Fibroblast of gingiva (primary cell): ENCODE measurements at regions not wholly inside any gene's neighbourhood (a gene's known extent, or its start where the extent isn't known, plus 50 kb on each side); places are given as distances from the start of the nearest gene placed in this dataset.

Experiments
- DNase-seq: peaks from one replicate; pipeline ENCODE4 v3.0.0-alpha.2; 2011; ENCODE audit warnings: low read depth

DNA sequence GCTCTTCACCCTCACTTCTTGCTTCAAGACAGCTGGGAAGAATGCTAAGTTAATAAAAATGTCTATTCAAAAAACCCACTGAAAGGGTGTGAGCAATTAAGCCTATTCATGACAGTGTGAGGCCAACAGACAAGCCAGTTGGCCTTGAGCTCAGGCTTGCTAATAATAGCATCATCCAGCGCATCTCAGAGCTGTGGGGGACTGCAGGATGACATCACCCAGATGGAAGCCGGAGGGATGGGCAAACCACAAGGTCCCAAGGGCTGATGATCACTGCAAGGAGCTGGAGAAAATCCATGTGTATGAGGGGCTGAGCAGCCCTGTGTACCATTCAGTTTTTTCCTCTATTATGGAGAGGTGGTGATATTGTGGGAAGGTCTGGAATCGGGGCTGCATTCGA is 770.4 kb downstream of the TNS3 start:
- DNase-seq, result peak; percentile 92

DNA sequence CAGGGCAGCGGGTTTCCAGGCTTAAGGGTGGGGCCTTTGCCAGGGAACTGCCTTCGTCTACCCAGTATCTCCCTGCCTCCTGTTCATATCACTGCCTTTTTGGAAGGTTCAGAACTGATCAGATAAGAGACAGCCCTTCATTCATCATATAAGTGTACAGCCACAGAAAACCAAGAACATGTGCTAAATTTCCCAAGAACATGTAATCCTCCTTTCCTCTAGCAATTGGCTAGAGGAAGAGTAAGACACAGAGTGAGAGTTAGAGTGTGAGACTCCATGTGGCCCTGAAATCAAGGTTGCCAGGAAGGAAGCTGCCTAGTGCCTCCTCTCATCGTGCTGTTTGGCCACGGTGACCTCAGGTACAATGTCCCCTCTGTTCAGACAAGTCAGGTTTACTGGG is 770.9 kb downstream of the TNS3 start:
- DNase-seq, result peak; percentile 7

DNA sequence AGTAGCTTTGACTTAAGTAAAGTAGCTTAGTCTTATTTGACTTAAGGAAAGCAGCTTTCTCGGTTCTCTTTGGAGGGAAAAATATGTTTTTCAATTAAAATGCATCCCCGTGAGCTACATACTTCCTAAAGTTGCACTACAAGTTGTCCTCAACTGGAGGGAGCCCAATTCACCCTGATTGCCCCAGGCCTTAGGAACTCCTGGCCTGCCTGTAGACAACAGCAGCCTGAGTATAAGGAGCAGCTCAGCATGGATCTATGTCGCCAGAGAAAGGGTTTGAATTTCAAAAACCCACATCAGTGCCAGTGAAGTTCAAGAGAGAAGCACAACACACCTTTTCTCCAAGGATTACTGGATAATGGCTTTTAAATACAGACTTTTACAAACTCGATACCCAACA is 772.0 kb downstream of the TNS3 start:
- DNase-seq, result no peak

DNA sequence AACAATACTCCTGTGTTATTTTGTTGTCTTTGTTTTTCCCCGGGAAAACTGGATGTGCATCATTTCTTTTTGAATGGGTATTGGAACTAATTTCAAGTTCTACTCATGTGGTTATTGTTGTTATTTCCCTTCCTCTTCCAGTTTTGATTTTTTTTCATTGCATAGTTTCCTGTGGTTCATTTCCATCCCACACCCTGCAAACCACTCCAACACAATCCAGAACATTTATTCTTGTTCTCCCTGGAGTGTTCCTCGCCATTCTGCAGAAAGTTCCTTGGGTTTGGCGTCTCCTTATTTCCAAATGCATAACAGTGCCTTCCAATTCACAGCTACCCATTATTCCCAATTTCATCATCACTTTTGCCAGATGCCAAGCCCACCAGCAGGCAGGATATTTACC is 775.1 kb downstream of the TNS3 start:
- no peak for DNase-seq

DNA sequence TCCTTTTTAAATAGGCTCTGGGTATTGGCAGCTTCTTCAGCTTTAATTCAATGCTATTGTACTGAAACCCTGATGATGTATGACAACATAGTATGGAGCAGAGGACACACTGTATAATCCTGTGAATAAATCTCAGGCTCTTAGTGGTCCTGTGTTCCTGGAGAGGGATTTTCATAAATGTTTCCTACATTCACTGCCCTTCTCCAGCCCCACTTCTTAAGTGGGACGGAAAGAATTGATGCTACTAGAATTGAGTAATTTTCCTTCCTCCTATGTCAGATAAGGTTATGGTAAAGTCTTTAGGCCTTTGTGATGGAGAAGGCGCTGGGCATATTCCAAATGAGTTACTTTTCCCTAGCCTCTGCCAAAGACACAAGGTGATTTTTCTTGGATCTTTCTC is 779.4 kb downstream of the TNS3 start:
- DNase-seq, result no peak

DNA sequence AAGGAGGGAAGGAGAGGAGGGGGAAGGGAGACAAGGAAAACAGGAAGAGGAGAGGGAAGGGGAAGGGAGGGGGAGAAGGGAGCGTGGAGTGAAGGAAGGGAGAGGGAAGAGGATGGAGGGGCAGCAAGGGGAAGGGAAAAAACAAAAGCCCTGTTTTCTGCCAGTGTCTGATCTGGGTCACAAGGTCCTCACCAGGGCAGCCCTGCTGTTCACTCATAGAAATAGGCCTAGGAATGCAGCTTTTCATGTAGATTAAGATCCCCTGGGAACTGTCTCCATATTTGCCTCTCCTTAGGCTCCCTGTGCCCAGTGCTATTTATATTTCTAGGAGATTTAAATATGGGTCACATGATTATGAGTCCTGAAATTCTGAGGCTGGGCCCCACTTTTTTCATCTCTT is 790.7 kb downstream of the TNS3 start:
- DNase-seq, result no peak

DNA sequence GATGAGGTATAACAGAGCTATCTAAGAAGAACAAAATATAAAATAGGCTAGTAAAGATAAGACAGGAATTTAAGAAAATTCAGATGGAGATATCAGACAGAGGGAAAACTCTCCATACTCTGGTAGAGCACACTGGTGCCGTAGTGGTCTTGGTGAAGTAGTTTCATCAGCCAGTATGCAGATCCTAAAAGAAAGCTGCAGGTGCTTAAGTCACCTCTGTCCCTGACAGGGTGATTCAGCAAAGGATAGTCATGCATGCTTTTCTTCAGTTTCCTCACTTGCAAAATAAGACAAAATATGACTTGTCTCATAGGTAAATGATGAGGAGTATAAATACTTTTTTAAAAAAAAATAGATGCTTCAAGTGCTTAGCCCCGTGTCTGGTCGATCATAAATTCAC is 794.9 kb downstream of the TNS3 start:
- no peak for DNase-seq

DNA sequence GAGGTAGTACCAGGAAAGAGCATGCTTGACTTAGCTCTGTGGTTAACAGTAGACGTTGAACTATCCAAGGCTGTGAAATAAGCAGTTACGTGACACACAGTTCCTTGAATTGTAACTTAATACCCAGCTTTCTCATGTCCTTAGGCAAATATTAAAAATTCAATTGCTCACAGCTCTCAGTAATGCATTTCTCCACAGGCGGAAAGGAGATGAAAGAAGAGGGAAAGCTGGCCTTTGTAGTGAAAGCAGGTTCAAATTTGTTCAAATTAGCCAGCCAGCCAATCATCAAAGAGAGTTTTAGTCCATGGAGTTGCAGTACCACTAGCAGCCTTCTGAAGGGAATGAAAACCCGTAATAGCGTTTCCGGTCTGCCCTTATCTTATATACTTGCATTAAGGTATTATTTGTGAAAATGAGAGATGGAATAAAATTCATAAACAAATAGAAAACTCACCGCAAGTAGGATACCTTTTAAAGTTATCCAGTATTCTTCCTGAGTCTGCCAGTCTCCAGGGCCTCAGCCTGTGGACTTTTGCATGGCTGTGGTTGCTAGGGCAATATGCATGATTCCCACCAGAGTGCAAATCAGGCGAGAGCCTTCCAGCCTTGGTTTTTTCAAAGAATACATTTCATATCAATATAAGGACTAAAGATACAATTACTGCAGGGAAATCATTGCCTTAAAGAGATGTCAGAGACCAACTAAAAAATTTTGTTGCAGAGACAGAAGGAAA is 795.5 kb downstream of the TNS3 start:
- peak; percentile 80 for DNase-seq

DNA sequence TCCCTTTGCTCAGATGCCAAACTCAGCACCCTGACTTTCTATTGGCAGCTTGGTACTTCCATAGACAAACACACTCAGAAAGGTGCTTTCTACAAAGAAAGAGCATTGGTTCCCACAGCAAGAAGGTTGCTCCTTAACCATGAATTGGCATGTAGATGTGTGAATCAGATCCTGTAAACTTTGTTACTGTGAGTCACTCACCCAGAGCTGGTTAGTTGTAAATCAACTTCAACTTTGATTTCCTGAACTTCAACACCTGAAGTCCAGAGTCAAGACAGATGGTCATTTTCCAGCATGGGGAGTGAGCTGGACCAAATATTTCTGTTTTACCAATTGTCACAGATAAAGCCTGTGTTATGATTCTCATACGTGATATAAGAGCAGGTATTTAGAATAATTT is 797.2 kb downstream of the TNS3 start:
- no peak for DNase-seq

DNA sequence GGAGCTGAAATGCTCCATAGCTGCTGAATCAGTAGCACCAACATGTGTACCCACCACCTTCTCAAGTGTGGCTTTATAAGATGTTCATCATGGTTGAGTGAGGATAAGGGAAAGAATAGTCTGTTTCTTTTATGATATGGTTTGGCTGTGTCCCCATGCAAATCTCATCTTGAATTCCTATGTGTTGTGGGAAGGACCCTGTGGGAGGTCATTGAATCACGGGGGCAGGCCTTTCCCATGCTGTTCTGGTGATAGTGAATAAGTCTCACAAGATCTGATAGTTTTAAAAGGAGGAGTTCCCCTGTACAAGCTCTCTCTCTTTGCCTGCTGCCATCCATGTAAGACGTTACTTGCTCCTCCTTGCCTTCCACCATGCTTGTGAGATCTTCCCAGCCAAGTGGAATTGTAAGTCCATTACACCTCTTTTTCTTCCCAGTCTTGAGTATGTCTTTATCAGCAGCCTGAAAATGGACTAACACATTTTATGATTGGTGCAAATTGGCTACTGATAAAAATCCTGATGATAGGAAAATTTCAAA is 799.9 kb downstream of the TNS3 start:
- no peak for DNase-seq

DNA sequence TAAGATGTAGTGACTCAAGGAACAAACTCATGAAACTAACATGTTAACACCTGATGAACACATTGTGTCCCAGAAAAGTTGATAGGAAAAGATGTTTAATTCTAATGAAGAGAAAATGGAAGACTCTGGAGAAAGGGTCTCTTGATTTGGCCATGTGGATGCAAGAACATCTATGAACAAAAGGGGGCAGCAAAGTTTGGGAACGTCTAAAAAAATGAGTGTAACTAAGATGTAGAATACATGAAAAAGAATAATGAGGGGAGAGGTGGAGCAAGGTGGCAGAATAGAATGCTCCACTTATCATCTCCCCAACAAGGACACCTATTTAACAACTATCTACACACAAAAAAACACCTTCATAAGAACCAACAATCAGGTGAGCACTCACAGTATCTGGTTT is 805.1 kb downstream of the TNS3 start:
- peak; percentile 43 for DNase-seq

DNA sequence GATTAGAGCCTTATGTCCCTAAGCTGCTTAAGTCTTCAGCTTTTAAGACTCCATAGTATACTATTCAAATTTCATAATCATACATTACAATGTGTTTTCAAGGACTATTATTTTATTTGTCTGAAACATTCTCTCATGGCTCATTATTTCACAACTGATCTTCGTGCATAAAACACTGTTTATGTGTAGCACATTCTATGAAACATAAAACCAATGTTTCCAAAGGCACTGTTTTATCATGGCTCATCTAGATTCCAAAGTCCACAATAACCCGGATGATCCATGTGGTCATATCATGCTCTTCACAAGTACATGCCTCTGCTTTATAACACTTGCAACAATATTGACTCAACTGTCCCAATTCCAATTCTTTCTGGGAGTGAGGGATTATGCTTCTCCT is 806.1 kb downstream of the TNS3 start:
- peak; percentile 96 for DNase-seq

DNA sequence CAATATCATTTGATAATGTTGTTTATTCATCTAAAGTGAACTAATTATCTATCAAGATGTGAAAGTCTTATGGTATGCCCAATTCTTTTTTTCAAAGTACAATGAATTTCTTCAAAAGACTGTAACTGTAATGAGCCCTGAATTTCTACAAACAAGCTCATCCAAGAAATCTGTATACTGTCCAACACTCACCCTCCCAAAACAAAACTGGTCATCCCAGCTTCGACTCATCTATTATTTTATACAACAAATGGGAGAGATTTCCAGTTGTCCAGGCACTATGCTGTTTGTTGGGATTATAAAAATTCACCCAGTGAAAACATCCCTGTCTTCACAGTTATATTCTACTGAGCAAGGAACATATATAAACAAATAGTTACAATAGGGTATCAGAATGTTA is 806.9 kb downstream of the TNS3 start:
- no peak for DNase-seq

DNA sequence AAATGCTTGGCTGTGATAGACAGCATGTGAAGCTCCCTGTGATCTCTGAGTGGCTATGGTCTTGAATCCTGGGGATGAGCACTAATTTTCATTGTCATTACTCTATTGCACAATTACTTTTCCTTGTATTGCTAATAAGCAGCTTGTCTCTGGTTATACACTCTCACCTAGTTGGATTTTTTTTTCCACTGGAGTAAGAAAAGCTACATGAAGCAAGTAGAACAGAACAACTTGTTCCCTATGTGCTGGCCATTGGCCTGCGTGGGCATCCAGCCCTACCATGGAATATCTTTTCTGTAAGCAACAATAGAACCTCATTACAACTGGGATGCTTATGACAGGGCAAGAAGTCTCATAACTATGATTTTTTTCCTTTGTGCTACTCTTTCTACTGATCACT is 807.4 kb downstream of the TNS3 start:
- DNase-seq, result peak; percentile 97

DNA sequence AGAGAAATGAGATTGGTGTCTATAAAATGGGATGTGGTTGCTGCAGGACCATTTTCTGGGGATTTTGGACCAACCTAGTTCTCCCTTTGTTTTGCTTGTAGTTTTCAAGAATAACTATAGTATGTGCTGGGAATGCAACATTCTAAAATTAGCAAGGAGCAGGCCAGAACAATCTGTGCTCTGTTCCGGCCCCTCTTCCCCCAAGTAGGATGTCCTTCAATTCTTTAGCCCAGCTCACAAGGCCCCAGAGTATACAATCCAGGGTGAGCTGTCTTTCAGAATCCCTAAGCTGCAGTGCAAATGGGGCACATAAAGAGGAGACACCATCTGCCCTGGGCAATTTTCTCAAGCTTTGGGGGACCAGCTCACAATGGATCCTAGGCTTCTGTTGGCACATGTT is 809.1 kb downstream of the TNS3 start:
- DNase-seq, result peak; percentile 67

DNA sequence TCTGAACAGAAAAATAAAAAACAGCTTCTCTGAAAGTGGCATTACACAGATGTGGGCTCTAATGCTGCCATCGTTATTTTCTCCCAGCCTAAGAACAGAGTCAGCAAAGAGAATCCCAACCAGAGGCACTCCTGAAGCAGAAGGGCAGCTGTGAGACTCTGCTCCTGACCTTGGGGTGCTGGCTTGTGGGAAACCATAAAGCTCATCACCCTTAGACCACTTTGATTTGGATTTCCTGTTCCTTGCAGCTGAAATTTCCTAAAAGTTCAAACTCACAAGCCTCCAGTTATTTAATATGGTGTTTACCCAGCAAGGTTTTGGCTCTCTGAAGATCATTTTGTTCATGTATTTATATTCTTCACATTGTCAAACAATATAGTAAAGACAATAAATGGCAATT is 814.8 kb downstream of the TNS3 start:
- DNase-seq, result no peak

DNA sequence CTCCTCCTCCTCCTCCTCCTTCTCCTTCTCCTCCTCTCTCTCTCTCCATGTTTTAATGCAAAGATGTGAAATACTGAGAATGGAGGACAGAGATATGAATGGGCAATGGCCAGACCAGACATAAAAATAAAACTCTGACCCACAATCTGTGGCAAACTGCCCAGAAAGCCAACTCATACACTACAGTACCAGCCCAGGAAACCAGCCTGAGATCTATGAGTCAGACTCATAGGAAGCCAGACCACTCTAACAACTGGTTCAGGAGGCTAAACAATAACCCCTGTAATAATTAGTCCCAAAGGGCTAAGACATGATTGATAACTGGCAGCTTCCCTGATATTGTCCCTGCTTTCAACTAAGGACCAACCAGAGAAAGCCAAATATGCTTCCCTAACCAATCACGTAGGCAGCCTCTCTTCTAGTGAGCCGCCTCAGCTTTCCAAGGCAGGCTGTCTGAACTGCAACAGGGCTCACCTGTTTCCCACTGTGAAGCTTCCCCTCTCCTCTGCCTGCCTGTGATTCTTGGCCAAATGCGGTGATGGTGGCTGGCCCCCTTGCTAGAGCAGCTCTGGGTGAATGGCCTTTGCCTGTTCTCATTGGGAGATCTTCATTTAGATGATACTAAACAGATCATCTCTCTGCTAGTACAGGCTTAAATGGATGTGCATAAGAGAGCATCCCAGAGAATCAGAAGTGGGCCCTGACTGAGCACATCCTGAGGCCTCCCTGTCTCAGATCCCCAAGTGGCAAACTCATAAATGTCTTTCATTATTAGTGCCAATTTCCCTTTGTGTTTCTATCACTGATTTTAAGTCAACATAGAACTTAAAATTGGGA is 817.6 kb downstream of the TNS3 start:
- DNase-seq, result peak; percentile 95

DNA sequence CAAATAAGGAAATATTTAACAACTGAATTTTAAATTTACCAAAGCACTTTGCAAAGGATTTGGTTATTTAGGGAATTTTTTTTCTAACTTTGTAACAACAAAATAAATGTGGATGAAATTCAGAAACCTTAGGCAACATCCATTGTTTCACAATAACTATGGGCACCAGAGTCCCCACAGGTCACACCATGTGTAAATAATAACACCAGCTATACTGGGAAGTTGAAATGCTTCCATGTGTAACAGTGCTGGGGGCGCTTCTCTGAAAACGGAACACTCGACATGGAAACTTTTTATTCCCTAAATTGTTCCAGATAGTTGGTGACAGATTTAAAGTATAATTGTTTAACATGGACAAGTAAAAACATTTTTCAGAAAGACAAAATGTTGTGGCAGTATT is 818.6 kb downstream of the TNS3 start:
- DNase-seq, result peak; percentile 86

DNA sequence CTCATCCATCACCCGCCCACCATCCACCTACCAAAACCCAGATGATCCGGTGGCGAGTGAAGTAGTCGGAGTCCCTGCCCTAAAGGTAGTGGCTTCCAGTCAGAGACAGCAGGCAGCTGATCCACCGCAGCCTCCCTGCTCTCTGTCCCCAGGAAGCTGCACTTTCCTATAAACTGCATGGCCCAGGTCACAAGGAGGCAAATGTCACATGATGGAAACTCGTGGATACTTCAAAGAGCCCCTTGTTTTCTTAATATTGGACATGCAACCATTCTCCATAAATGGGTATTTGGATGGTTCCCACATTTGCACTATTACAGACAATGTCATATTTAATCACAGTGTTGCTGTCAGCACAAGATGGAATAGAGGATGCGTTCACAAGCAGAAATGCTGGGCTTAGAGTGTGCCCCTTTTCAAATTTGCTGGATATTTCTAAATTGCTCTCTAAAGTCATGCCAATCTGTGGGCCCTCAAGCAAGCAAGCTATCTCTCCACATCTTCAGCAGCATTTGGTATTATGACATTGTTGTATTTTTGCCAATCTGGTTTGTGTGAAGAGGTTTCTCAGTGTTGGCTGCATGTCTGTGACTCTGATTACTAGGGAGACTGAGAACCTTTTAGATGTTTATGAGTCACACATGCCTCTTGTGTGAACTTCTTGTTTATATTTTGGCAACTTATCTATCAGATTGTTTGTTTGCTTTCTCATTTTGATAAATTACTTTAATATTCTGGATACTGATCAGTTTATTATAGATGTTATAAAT is 822.0 kb downstream of the TNS3 start:
- peak; percentile 73 for DNase-seq

DNA sequence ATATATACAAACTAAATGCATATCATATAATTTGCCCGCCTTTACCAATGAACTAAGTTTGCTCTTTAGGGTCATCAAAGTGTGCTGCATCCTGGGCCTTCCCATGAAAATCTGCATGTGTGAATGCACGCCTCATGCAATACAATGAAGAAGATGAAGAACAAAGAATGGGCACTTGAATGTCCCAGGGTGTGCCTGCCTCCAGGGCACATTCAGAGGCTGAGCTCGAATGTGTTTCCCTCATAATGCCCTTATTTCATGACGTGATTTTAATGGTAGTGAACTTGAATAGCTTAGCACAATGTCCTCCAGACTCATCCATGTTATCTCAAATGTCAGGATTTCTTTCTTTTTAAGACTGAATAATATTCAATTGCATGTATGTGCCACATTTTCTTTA is 824.9 kb downstream of the TNS3 start:
- no peak for DNase-seq

DNA sequence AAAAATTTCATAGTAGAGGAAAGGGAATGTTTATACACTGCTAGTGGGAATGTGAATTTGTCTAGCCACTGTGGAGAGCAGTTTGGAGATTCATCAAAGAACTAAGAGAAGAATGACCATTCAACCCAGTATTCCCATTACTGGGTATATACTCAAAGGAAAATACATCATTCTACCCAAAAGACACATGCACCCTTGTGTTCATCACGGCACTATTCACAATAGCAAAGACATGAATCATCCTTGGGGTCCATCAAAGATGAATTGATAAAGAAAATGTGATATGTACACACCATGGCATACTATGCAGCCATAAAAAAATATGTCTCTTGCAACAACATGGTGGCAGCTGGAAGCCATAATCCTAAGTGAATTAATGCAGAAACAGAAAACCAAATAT is 825.7 kb downstream of the TNS3 start:
- no peak for DNase-seq
